Choroid plexus epithelial cell (primary cell): ENCODE measurements at regions not wholly inside any gene's neighbourhood (a gene's known extent, or its start where the extent isn't known, plus 50 kb on each side); places are given as distances from the start of the nearest gene placed in this dataset.

Experiments
- DNase-seq: peaks from one replicate; pipeline ENCODE4 v3.0.0-alpha.2; 2010; ENCODE audit warnings: low read depth
- H3K4me3 ChIP-seq: 2 replicates; pipeline ENCODE4 v1.5.1; 2011; ENCODE audit warnings: low read depth, mild to moderate bottlenecking, control low read depth, low read length, moderate library complexity
- CTCF ChIP-seq: conservative IDR thresholded peaks from 2 replicates; pipeline ENCODE4 v1.5.1; 2011; ENCODE audit warnings: low read depth, mild to moderate bottlenecking, control low read depth, inconsistent platforms, low read length, moderate library complexity

DNA sequence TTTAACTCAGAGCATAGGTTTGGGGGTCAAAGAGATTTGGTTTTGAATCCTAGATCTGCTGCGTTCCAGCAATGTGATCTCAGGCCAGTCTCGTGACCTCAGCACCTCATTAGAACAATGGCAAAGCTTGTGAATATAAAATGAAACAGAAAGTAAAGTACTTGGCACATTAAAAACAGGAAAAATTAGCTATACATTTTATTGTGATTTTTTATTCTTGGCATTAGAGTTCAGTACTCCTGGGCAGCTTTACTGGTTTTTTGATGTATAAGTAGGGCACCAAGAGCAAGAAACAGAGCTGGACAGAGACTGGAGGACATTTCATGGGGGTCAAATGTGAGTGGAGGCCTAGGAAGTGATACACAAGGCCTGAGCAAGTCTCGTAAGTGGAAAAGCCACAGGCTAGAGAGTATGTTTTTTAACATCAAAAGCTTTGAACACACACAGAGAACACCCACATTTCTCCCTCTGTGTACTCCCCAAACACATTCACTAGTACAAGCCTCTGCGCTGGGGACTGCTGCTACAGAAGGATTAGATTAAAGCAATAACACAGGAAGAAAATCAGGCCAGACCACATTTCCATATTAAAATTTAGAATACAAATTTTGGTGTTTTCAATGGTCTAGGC lies 157.2 kb upstream of the SLC25A13 start:
- H3K4me3 ChIP-seq = no peak overlapping the region
- no peak for TF ChIP-seq CTCF
- no peak for DNase-seq

DNA sequence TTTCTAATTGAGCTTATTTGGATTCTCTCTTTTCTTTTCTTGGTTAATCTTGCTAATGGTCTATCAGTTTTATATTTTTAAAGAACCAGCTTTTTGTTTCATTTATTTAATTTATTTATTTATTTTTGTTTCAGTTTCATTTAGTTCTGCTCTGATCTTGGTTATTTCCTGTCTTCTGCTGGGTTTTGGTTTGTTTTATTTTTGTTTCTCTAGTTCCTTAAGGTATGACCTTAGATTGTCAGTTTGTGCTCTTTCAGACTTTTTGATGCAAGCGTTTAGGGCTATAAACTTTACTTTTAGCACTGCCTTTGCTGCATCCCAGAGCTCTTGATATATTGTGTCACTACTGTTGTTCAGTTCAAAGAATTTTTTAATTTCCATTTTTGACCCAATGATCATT lies 149.7 kb upstream of the SLC25A13 start:
- TF ChIP-seq CTCF = no peak
- DNase-seq = no peak
- H3K4me3 ChIP-seq = no peak overlapping the region

- no peak for DNase-seq
- H3K4me3 ChIP-seq = no peak overlapping the region
- TF ChIP-seq CTCF = no peak
Measured at GRCh38 chr7:96452146-96452545, 130.2 kb upstream of the SLC25A13 start.

DNA sequence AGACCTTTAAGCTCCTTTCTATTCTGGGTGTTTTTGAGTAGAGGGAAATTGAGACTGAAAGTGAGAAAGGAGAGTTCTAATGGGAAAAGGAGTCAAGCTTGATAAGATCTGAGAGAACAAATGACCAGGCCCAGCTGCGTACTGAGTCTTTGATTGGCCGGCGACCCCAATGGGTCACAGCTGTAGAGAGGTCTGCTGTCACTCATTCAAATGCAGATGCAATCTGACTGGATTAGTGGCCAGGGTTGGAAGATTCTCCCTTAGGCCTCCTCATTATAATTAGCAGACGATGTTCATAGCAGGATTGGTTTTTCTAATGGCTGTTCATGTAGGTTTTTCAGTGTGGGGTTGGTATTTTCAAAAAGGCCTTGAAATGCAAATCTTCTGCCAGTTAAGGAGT lies 127.2 kb upstream of the SLC25A13 start:
- DNase-seq = no peak
- TF ChIP-seq CTCF = no peak
- H3K4me3 ChIP-seq = no peak overlapping the region

DNA sequence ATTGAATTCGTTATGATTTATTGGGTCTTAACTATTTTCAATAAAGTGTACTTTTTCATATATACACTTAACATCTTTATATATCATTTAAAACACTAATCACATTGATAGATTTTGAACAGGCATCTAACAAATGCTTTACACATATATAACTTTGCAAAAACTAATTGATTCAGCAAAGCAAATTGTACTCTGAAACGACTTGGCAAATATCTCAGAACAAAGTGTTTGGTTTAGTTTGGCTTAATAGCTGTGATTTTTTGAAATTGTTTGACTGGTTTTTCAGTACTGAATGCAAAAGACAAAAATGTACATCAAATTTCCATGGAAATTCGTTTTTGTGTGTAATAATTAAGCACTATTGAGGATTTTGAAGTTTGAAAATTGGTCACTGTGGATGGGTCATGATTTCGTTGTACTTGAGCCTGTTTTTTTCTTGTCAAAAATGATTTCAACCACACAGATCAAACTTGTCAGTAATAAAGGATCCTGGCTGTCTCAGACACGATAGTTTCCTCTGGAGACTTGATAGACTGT lies 125.3 kb upstream of the SLC25A13 start:
- DNase-seq = no peak
- TF ChIP-seq CTCF = no peak
- H3K4me3 ChIP-seq = no peak overlapping the region

DNA sequence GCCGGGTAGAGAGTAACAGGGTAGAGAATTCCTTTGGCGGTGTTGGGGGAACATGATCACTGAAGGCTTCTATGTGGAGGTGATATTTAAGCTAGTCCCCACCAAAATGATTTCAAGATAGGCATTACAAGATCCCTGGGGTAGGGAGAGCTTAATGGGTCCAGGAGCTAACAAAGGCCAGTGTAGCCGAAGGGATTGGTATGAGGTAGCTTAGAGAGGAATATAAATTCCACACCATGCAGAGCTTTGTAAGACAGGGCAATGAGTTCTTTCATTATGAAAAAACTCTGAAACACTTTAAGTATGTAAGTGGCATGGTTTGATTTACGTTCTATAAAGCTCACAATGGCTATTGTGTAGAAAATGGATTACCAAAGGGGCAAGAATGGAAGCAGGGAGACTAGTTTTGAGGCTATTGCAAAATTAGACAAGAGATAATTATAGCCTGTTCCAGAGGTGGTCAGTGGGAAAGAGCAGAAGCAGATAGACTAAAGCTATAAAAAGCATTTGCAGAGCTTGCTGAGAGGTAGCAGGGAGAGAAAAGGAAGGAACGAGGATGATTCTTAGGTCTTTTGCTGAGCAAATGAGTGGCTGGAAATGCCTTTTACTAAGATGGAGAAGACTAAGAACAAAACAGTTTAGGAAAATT lies 119.7 kb upstream of the SLC25A13 start:
- no peak overlapping the region for H3K4me3 ChIP-seq
- no peak for DNase-seq
- no peak for TF ChIP-seq CTCF

GRCh38 chr7:96440328-96440727 lies 118.4 kb upstream of the SLC25A13 start:
- no peak for DNase-seq
- TF ChIP-seq CTCF = no peak
- H3K4me3 ChIP-seq = no peak overlapping the region
